ENCODE measurements at regions not wholly inside any gene's neighbourhood (a gene's known extent, or its start where the extent isn't known, plus 50 kb on each side); places are given as distances from the start of the nearest gene placed in this dataset.

GRCh38 chr2:15806801-15807417, 133.4 kb upstream of the MYCN start:
- H3K36me3 ChIP-seq (ENCODE audit: control insufficient read depth in 2 of 2, insufficient read depth in 1 of 2, low read length in 2 of 2): no peaks in the 10 kb centered on the region
- ChIA-PET POLR2A (no interaction called here), CTCF (no interaction called here)
- H3K27ac ChIP-seq (ENCODE audit: extremely low read depth, low read depth, low read length): no peak overlapping the region
- no peaks in the 10 kb centered on the region for H3K9me3 ChIP-seq (ENCODE audit: control insufficient read depth, insufficient read depth, low read depth, low read length)
- TF ChIP-seq ZNF830 (tag by site-specific recombination; IDR thresholded peaks at IDR 0.05; ENCODE audit: low read depth) (no peak), GLIS1 (tag by site-specific recombination; IDR thresholded peaks at IDR 0.05) (no peak), ZNF610 (tag by site-specific recombination; IDR thresholded peaks at IDR 0.05; ENCODE audit: borderline replicate concordance) (no peak), ZBTB26 (tag by site-specific recombination; optimal IDR thresholded peaks at IDR 0.05) (no peak), ZNF138 (tag by site-specific recombination; IDR thresholded peaks at IDR 0.05; ENCODE audit: borderline replicate concordance) (no peak), ZNF423 (tag by site-specific recombination; IDR thresholded peaks at IDR 0.05) (no peak), ZBTB11 (tag by site-specific recombination; conservative IDR thresholded peaks at IDR 0.05; ENCODE audit: low read depth) (no peak), KLF7 (tag by site-specific recombination; IDR thresholded peaks at IDR 0.05; ENCODE audit: borderline replicate concordance) (no peak), PRDM2 (tag by site-specific recombination; IDR thresholded peaks at IDR 0.05; ENCODE audit: borderline replicate concordance) (no peak), TCF7L2 (IDR thresholded peaks at IDR 0.05; ENCODE audit: borderline replicate concordance, low read depth, low read length) (no peak), ZFP37 (tag by site-specific recombination; IDR thresholded peaks at IDR 0.05) (no peak), ZNF777 (tag by site-specific recombination; IDR thresholded peaks at IDR 0.05; ENCODE audit: borderline replicate concordance) (no peak), ZNF76 (tag by site-specific recombination; IDR thresholded peaks at IDR 0.05; ENCODE audit: borderline replicate concordance, low read depth) (no peak), KLF9 (tag by site-specific recombination; IDR thresholded peaks at IDR 0.05; ENCODE audit: low read depth) (no peak), ZNF747 (tag by site-specific recombination; IDR thresholded peaks at IDR 0.05) (no peak), ZNF596 (tag by site-specific recombination; IDR thresholded peaks at IDR 0.05) (no peak), MYNN (tag by site-specific recombination; IDR thresholded peaks at IDR 0.05; ENCODE audit: borderline replicate concordance) (no peak), ZNF501 (tag by site-specific recombination; IDR thresholded peaks at IDR 0.05) (no peak)
- H3K4me3 ChIP-seq (ENCODE audit: low read depth, low read length): no peak overlapping the region
- H3K4me1 ChIP-seq (ENCODE audit: control insufficient read depth, insufficient read depth, low read length): no peaks in the 10 kb centered on the region
